Psoas muscle (tissue), 7 donors: ENCODE measurements at regions not wholly inside any gene's neighbourhood (a gene's known extent, or its start where the extent isn't known, plus 50 kb on each side); places are given as distances from the start of the nearest gene placed in this dataset.
A peak's percentile ranks its signal among the peaks of the same experiment; 100 is the strongest.

Source experiments
- ATAC-seq, 4 donors: fragments of 200-7000 bp; cut with Tn5 transposase; one replicate each; pipeline ENCODE4 v1.9.1; 2020; ENCODE audit warnings: moderate library complexity in 3 of 4, mild to moderate bottlenecking in 2 of 4
- DNase-seq, 2 donors: peaks; one replicate each; pipeline ENCODE4 v3.0.0-alpha.2; 2020
- H3K27ac ChIP-seq: fragments of 200-600 bp; one replicate; pipeline ENCODE4 v1.8.0; 2022
- H3K27me3 ChIP-seq, 3 donors: fragments of 200-600 bp in 1 of 3; one replicate each; pipeline versions ENCODE4 v1.6.1 to v1.8.0; 2013 to 2022; ENCODE audit warnings: low read length in 2 of 3, mild to moderate bottlenecking in 2 of 3, moderate library complexity in 1 of 3; ENCODE audit not compliant: insufficient read depth in 3 of 3
- H3K36me3 ChIP-seq, 2 donors: fragments of 200-600 bp in 1 of 2; one replicate each; pipeline versions ENCODE4 v1.6.1 to v1.8.0; 2013 to 2022; ENCODE audit warnings: low read depth in 1 of 2, mild to moderate bottlenecking in 1 of 2, moderate library complexity in 1 of 2; ENCODE audit not compliant: insufficient read depth in 1 of 2
- H3K4me1 ChIP-seq: fragments of 200-600 bp; one replicate; pipeline ENCODE4 v1.8.0; 2022
- H3K4me3 ChIP-seq: fragments of 200-600 bp; one replicate; pipeline ENCODE4 v1.8.0; 2022; ENCODE audit warnings: mild to moderate bottlenecking
- H3K9me3 ChIP-seq: fragments of 200-600 bp; one replicate; pipeline ENCODE4 v1.8.0; 2022
- CTCF ChIP-seq: fragments of 200-600 bp; IDR thresholded peaks from one replicate; pipeline ENCODE4 v1.8.0; 2022; ENCODE audit warnings: antibody characterized with exemption
- WGBS, 3 donors: extraction: QIAGEN DNeasy Blood & Tissue Kit; methylation state at CpG; one replicate each; pipeline versions ENCODE4 v1.1.6 to v1.1.7; 2013; 5-methylcytosine and 5-hydroxymethylcytosine counted together
- intact Hi-C, 2 donors: fragments of 100-400 bp; cut with DNase I; formaldehyde crosslinking; loops; one replicate each; pipeline versions ENCODE4 v1.11.0 to v1.14.2; 2022
- donor health status: healthy with polysubstance abuse.
- donor health status: DM: no; HTN: no; CAD: no; lungs with moderate emphysema.
- donor health status: Bipolar disorder and iron deficiency.
- donor health status: healthy.
- donor health status: DM: yes; HTN: yes; CAD: no.
- donor health status: DM: no; HTN: no; CAD: no.
- donor health status: DM: yes; HTN: yes; CAD: no.

GRCh38 chr3:189119950-189120349 is 51.8 kb upstream of the TPRG1 start:
- no peak for ATAC-seq
- Histone ChIP-seq H3K27me3 (no peaks in the 10 kb centered on the region), H3K36me3 (no peaks in the 10 kb centered on the region), H3K27ac (peak overlapping the region; percentile 78), H3K4me1 (peaks cover 35% of the 10 kb centered on the region), H3K9me3 (no peaks in the 10 kb centered on the region), H3K4me3 (no peak overlapping the region)
- intact Hi-C loops, result no loop called here
- 85 to 94% (median 94%) methylated on average over 3 of the region's 3 CpGs for WGBS, 3 donors
- no peak for DNase-seq
- no peak for TF ChIP-seq CTCF

- no peaks in the 10 kb centered on the region for H3K27me3 ChIP-seq
- no peak for TF ChIP-seq CTCF
- ATAC-seq, result no peak
- no peak for DNase-seq
- peak overlapping the region; percentile 78 for H3K27ac ChIP-seq
- 76 to 82% (median 76%) methylated on average over 2 of the region's 2 CpGs for WGBS, 3 donors
- no peak overlapping the region for H3K4me3 ChIP-seq
- intact Hi-C loops, result no loop called here
- H3K9me3 ChIP-seq, result no peaks in the 10 kb centered on the region
- peaks cover 37% of the 10 kb centered on the region for H3K4me1 ChIP-seq
- H3K36me3 ChIP-seq, result no peaks in the 10 kb centered on the region
Observed at GRCh38 chr3:189121092-189121491, 50.7 kb upstream of the TPRG1 start.
